ENCODE measurements at regions not wholly inside any gene's neighbourhood (a gene's known extent, or its start where the extent isn't known, plus 50 kb on each side); places are given as distances from the start of the nearest gene placed in this dataset.

DNA sequence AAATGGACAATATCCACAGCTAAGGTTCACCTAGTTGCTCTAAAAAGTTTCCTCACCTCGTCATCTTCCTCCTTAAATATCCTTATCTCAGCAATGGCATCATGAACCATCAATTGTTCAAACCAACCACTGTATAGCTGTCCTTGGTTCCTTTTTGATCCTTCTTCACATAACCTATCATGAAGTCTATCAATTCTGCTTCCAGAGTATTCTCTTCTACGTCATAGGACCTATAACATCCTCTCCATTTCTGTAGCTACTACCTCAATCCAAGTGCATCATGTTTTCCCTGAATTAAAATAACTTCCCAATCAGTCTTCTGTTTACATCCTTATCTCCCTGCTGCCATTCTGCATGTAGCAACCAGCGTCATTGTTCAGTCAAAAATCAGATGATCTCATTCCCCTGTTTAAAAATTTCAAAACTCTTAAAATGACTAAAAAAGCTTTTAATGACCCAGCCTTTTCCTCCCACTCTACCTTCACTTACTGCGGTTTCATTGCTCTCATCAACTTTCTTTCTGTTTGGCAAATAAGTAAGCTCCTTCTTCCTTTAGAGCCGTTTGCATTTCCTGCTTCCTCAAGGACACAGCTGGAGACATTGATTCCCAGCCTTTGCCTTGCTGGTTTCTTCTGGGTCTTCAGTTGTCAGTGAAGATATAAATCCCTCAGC is 223.9 kb upstream of the MIR17HG start:
- no peak for DNase-seq (ENCODE audit: low read depth in 4 of 4, low spot score in 1 of 4)

DNA sequence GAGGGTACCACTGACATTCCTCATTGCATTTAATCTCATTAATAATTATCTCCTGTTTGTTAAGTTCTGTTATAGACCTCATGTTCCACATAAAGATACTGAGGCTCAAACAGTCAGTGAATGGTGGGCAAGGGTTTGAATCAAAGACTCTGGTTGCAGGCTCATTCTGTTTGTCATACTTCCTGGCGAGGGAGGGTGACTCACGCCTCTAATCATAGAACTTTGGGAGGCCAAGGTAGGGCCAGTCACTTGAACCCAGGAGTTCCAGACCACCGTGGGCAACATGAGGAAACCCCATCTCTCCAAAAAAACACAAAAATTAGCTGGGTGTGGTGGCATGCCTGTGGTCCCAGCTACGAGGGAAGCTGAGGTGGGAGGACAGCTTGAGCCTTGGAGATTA is 220.7 kb upstream of the MIR17HG start:
- no peak for DNase-seq (ENCODE audit: low read depth in 4 of 4, low spot score in 1 of 4)

DNA sequence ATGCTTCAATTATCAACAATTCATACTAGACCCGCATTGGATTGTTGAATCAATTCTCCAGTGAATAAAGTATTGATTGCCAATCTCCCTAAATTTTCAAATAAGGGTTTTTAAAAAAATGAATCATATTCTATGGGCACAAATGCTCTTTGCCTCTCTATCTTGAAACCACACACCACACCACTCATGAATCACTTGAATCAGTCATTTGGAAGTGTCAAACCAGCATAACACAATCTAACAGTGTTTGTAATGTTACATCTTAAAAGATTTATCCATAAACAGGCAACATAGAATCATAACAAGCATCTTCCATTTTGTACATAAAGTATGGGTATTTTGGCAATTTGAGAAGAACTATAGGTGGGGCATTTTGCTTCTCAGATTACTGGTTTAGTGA is 219.5 kb upstream of the MIR17HG start:
- DNase-seq (ENCODE audit: low read depth in 4 of 4, low spot score in 1 of 4): no peak

DNA sequence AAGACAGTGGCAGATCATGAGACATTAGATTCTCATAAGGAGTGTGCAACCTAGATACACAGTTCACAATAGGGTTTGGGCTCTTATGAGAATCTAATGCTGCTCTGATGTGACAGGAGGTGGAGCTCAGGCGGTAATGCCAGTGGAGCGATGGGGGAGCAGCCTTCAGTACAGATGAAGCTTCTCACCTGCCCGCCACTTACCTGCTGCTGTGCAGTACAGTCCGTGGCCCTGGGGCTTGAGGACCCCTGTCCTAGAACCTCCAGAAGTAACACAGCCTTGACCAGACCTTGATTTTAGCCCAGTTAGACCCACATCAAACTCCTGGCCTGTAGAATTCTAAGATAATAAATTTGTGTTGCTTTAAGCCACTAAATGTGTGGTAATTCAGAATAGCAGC is 215.1 kb upstream of the MIR17HG start:
- no peak for DNase-seq (ENCODE audit: low read depth in 4 of 4, low spot score in 1 of 4)

DNA sequence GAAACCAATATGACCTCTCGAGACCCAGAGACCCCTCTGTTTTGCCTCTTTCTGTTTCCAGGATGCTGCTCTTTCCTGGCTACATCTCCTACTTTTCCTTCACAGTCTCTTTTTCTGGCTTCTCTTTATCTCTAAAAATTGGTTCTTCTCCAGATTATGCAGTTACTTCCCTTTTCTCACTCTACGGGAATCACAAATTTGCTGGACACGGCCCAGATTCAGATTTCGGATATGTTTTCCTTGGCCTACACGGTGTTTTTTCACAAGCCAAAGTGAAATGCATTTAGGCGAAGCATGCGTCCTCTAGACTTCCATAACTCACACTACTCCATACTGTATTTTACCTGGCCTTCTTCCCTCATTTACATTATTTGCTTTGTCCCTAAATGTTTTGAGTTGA is 214.7 kb upstream of the MIR17HG start:
- no peak for DNase-seq (ENCODE audit: low read depth in 4 of 4, low spot score in 1 of 4)

DNA sequence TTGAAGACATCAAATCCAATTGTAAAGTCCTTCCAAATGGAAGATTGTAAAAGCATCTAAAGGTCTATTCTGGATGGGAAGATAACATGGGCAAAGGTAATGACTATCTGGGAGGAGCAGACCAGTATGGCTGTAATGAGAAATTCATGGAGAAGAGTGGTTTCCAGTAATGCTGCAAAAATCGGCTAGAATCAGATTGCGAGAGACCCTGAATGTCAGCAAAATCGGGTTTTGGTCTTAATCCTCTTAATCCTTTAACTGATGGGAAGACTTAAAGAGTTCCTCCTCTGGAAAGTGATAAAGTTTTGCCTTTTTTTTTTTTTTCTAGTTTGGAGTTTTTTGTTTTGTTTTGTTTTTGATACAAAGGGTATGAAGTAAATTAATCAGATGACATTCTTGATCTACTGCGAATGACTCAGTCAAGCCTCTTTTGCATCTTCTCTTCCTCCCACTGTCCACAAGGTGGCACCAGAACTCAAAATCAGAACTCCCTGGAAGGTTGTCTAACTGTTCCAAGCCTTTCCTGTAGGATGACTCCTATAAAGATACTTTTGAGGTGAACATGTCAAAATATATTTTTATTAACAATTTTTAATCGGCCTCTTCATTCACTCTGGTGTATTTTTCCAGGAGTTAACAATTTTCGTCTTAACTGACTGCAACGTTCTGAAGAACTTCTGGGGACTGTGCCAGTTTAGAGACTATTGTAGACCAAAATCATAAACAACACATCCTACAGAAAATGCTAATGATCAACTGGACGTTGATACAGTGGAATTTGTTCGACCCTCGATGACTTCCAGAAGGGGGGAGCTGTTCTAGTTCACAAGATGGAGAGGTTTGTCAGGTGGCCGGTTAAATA is 213.3 kb upstream of the MIR17HG start:
- peak; percentile 2 to 15 (median 6) for DNase-seq (ENCODE audit: low read depth in 4 of 4, low spot score in 1 of 4)

DNA sequence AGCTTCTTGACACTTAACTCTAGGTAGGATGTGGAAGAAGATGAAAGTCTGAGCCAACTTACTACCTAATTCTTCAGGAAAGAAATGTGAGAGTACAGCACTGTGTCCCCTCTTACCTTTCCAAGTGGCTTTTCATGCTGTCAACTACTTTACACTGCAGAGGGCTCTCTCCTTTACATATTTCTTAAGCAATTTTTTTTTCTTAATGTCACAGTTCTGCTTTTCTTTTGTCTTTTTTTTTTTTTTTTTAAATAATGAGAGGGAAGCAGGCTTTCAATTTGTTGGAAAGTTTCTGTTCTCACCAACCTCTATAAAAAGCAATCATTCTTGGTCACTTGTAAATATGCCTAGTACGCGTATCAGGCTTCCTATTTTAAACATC is 212.7 kb upstream of the MIR17HG start:
- no peak for DNase-seq (ENCODE audit: low read depth in 4 of 4, low spot score in 1 of 4)

DNA sequence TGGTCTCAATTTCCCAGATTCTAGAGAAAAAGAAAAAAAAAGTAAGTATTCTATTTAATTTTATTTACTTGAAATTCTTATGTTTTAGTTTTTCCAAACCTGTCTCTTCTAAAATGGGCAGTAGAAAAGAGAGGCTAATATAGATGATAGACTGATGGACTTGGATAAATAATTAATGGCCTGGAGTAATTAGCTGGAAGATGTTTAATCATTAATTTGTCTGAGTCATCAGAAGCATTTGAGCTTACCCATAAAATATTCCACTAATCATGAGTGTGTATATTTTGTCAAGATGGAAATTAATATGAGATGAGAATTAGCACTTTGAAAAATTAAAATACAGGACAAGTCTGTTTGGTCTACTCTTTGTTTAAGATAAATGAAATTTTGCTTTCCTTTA is 212.1 kb upstream of the MIR17HG start:
- no peak for DNase-seq (ENCODE audit: low read depth in 4 of 4, low spot score in 1 of 4)

DNA sequence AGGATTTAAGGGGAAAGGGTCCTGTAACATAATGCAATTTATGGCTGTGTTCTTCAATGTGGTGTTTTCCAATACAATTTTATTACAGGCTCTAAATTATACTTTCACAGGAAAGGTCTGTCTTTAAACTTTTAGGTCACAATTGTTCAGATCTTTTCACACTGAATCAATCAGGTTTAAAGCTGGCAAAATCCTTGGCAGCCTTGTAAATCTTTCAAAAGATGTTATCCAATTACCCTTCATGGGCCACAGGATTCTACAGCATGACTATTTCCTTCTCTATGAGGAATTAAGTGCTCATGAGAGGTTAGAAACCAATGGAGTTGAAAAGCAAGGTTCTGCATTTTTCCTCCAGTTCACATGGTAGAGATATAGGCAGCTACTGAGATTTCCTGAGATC is 211.5 kb upstream of the MIR17HG start:
- DNase-seq (ENCODE audit: low read depth in 4 of 4, low spot score in 1 of 4): no peak

DNA sequence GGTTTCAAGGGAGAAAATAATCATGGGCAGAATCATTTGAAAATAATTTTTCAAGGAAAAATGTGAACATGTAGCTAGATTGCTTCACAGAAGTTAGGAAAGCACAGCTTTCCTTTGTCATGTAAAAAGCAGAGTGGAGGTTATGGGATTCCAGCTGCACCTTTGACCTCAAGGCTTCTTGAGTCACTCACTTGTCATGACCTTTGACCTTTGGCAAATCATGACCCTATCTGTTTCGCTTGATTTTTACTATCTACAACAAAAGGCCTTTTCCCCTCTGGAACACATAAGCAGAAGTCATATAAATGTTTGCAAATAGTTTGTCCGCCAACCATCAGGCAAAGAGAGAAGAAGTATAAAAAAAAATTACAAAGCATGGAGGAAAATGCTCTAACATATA is 210.7 kb upstream of the MIR17HG start:
- no peak for DNase-seq (ENCODE audit: low read depth in 4 of 4, low spot score in 1 of 4)

DNA sequence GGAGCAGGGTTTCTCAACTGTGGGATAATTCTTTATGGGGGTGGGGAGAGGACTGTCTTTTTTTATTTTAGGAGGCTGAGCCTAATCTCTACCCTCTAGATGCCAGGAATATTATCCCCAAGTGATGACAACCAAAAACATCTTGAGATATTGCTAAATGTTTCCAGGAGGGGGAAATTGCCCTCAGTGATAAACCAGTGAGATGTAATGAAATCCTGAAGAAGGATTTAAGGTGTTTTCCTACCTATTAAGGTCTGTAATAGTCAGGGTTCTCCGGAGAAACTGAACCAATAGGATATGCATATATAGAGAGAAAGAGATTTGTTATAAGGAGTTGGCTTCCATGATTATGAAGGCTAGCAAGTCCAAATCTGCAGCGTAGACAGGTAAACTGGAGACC is 208.3 kb upstream of the MIR17HG start:
- DNase-seq (ENCODE audit: low read depth in 4 of 4, low spot score in 1 of 4): no peak

DNA sequence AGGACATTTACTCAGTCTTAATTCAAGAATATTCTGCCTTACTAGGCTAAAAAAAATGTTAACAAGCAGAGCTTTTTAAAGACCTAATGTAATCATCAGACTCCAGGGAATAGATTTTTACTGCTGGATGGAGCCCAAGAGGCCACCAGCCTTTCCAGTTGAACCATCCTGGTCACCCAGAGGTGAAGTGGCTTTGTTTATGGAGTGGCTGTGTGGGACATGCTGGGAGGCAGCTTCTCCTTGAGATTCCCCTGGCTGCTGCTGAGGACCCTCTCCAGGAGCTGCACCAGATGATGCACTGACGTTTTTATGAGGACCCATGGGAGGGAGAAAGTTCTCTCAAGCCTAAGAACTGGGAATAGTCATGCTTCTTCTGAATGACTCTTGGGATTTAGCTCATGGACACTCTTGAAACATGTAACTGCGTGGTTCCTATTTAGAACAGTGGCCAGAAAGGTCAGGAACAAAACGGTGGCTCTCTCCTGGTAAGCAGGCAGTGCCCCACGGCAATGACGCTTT is 205.9 kb upstream of the MIR17HG start:
- no peak for DNase-seq (ENCODE audit: low read depth in 4 of 4, low spot score in 1 of 4)

DNA sequence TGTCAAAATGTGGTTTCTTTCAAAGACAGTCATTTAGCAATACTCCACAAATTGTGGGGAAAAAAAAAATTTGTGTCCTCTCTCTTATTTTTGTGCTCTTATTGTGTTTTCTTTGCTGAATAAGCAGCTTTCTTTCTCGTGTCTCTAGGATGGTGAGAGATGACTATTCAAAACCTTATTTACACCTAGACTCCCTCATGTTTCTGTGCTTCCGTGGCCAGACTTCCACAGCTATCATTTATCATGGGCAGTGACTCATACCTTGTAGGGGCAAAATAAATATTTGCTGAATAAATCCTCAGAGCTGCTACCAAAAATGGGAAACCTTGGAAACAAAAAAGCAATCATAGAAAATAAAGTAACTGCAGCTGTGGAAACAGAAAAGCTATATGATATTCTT is 204.9 kb upstream of the MIR17HG start:
- DNase-seq (ENCODE audit: low read depth in 4 of 4, low spot score in 1 of 4): no peak

DNA sequence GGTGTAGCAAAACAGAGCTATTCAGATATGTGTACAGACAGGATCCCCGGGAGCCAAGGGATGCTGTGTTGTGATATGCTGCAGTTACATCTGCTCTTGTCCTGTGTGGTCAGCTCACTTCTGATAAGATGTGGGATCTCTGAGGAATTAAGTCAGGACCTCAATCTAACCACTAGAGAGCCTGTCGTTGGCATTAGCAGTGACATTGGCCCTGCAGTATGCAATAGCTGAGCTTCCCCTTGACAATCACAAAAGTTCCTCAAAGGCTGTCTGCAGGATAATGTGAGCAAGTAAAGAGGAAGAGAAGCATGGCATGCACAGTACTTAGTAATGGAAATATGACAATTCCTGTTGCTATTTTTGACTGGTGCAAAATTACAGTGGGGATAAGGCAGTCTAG is 203.4 kb upstream of the MIR17HG start:
- no peak for DNase-seq (ENCODE audit: low read depth in 4 of 4, low spot score in 1 of 4)

DNA sequence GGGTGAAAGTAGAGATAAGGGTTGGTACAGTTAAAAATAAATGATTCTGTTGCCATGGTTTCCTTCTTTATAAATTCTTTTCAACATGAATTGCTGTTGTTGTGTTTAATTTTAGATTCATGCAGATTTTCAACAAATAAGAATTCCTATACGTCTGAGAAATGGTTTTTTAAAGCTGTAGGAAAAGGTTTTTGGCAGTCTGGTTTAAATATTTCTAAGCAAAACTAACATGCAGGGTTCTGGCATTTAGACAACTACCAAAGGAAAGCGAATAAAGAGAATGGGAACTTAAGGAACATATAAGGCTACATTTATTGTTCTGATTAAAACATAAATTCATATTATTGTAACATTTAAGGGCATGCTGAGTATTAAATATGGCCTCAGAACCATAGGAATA is 203.0 kb upstream of the MIR17HG start:
- no peak for DNase-seq (ENCODE audit: low read depth in 4 of 4, low spot score in 1 of 4)

DNA sequence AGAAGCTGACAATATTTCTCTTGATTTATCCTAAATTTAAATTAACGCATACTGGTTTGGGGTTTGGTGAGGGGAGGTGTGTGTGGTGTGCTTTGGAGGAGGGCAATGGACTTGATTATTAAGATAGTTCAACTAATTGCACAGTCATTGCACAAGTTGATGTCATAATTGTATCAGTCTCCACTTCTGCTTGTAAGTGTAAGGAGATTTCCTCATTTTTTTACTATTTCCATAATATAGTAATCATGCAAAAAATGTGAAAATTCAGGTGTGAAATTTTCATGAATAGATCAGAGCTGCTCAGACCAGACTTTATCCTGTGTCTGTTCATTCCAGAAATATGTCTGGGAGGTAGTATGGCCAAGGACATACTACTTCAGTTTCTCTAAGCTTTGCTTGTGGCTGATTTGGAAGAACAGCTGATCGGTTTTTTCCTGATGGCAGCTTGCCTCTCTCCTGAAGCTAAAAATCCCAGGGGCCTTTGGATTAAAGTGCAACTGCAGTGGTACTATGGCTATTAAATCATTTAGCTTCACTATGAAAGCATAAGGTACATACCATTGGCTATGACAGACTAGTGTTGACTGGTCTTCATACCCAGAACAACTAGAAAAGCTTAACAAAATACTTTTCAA is 201.8 kb upstream of the MIR17HG start:
- no peak for DNase-seq (ENCODE audit: low read depth in 4 of 4, low spot score in 1 of 4)

DNA sequence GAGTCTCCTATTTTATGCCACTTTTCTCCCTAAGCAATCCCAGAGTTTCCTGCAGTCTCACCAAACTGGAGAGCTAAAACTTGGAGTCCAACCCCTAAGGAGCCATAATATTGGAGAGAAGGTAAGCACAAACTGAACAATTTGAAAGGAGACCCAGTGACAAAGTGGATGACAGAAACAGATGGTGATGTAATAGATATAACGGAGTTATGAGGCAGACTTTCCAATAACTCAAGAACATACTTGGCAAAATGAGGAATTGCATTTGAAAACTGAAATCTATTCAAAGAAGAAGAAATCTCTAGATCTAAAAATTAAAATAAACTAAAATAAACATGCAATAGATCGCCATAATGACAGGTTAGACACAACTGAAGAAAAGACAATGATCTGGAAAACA is 200.9 kb upstream of the MIR17HG start:
- no peak for DNase-seq (ENCODE audit: low read depth in 4 of 4, low spot score in 1 of 4)

DNA sequence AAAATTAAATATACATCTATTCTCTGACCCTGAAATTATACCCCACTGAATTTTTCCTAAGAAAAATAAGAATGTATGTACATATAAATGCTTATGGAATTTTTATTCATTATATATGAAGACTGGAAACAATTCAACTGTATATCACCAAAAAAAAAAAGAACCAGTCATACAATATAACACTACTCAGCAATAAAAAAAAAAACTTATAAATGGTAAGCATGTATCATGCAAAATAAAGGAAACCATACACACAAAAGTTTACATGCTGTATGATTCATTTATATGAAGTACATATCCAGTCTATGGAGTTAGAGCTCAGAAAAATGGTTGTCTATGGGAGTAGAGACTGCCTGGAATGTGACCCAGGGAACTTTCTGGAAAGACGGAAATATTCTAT is 199.4 kb upstream of the MIR17HG start:
- no peak for DNase-seq (ENCODE audit: low read depth in 4 of 4, low spot score in 1 of 4)

DNA sequence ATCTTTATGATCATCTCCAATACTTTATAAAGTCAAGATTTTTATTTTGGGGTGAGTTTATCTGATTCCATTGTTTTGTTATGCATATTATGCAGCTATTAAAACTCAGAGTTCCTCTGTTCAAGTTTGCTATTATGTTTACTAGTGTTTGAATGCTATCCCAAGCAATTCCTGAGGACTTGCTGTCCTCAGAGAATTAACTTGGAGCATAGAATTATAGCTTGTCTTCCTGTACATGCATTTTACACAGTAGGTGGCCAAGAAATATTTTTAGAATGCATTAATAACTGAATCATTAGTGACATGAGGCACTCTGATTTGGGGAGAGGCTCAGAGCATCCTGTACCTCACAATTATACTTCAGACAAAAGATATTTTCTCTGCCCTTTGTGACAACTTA is 195.6 kb upstream of the MIR17HG start:
- DNase-seq (ENCODE audit: low read depth in 4 of 4, low spot score in 1 of 4): no peak

DNA sequence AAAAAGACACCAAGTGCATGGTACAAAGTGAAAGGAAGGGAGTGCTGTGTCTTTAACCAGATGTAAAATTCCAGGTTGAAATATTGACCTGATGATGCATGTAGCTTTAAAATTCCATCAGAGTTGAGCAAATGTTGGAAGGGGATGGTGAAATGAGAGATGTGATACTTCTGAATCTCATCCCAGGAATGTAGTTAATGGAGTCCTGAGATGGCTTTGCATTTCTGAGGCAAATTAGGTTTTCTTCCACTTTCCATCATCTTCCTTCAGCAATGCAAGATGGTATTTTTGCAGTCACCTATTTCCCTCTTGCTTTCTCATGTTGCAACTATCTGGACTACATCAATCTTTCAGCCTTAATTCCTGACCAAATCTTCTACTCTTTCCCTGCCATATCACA is 194.1 kb upstream of the MIR17HG start:
- DNase-seq (ENCODE audit: low read depth in 4 of 4, low spot score in 1 of 4): no peak

DNA sequence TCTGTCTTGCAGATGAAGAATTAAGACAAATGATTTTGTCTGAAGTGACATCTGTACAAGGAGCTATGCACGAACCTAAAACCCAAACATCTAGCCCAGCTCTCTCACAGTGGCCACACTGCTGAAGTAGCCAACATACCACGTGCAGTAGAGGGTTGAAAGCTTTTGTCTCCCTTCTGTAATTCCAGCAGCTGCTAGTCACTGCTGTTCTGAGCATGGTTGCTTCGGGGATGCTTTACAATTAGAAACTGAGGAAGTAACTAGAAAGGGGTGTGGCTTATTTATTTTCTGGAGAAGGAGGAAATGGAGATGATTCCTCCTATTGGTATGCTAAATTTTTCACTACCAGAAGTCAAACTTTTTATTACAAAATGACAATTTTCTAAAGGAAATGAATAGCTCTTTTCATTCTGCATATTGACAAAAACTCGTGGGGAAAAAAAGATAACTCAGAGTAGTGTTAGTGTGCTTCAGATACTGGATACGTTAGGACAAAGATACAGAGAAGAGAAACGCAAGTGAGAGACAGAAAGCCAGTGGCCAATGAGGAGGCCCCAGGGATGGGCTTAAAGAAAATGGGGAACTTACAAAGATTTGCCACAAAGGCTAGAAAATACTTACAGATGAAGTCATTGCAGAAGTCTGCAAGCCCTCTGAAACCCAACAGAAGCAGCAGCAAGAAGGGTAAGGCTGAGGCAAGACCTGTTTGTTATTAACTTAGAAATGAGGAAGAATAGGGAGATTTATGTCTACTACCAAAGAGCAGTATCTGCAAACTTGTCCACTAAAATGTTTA is 192.7 kb upstream of the MIR17HG start:
- no peak for DNase-seq (ENCODE audit: low read depth in 4 of 4, low spot score in 1 of 4)
